BJ (cell line): ENCODE measurements at regions not wholly inside any gene's neighbourhood (a gene's known extent, or its start where the extent isn't known, plus 50 kb on each side); places are given as distances from the start of the nearest gene placed in this dataset.

ENCODE experiments used
- CTCF ChIA-PET: fragments of 350-600 bp; formaldehyde crosslinking; extraction: SDS; loops from one replicate; lab custom pipeline; 2021; ENCODE audit warnings: antibody characterized with exemption, inconsistent platforms; lab: Yijun Ruan, JAX
- POLR2A ChIA-PET: fragments of 300-600 bp; sonication (Branson Sonifier 250); formaldehyde crosslinking; extraction: SDS; loops from one replicate; lab custom pipeline; 2021; ENCODE audit warnings: antibody characterized with exemption; lab: Charles Lee
- DNase-seq: peaks from one replicate; pipeline ENCODE4 v3.0.0-alpha.2; 2011; ENCODE audit warnings: low read depth
- H3K27me3 ChIP-seq: 2 replicates; pipeline ENCODE4 v1.6.0; 2011; ENCODE audit warnings: low read length; ENCODE audit not compliant: control insufficient read depth, insufficient read depth
- H3K36me3 ChIP-seq: 2 replicates; pipeline ENCODE4 v1.5.1; 2011; ENCODE audit warnings: low read length; ENCODE audit not compliant: control insufficient read depth, insufficient read depth
- H3K4me3 ChIP-seq: 2 replicates; pipeline ENCODE4 v1.5.1; 2011; ENCODE audit warnings: low read depth, mild to moderate bottlenecking, control low read depth, low read length
- CTCF ChIP-seq: IDR thresholded peaks from 2 replicates; pipeline ENCODE4 v1.5.1; 2011; ENCODE audit warnings: low read depth, mild to moderate bottlenecking, control low read depth, inconsistent platforms, low read length, moderate library complexity; ENCODE audit not compliant: insufficient read depth

GRCh38 chr5:105993027-105993426, 1677.7 kb downstream of the EFNA5 start:
- ChIA-PET CTCF (no interaction called here), POLR2A (no interaction called here)
- TF ChIP-seq CTCF, result no peak
- Histone ChIP-seq H3K27me3 (no peaks in the 10 kb centered on the region), H3K4me3 (no peak overlapping the region), H3K36me3 (no peaks in the 10 kb centered on the region)
- DNase-seq, result no peak

- ChIA-PET CTCF (no interaction called here), POLR2A (no interaction called here)
- TF ChIP-seq CTCF, result no peak
- H3K27me3 ChIP-seq, result no peaks in the 10 kb centered on the region
- no peak overlapping the region for H3K4me3 ChIP-seq
- no peaks in the 10 kb centered on the region for H3K36me3 ChIP-seq
- DNase-seq, result no peak
Observed at GRCh38 chr5:105982526-105982925, 1688.2 kb downstream of the EFNA5 start.

GRCh38 chr5:105978011-105978410, 1692.7 kb downstream of the EFNA5 start:
- POLR2A ChIA-PET, result no interaction called here
- Histone ChIP-seq H3K36me3 (no peaks in the 10 kb centered on the region), H3K27me3 (no peaks in the 10 kb centered on the region), H3K4me3 (no peak overlapping the region)
- no peak for DNase-seq
- no peak for TF ChIP-seq CTCF
- CTCF ChIA-PET, result no interaction called here

GRCh38 chr5:105977163-105977562, 1693.6 kb downstream of the EFNA5 start:
- no peak overlapping the region for H3K4me3 ChIP-seq
- ChIA-PET CTCF (no interaction called here), POLR2A (no interaction called here)
- DNase-seq, result no peak
- no peaks in the 10 kb centered on the region for H3K36me3 ChIP-seq
- no peak for TF ChIP-seq CTCF
- H3K27me3 ChIP-seq, result no peaks in the 10 kb centered on the region

GRCh38 chr5:105970919-105971318, 1699.8 kb downstream of the EFNA5 start:
- Histone ChIP-seq H3K4me3 (no peak overlapping the region), H3K27me3 (no peaks in the 10 kb centered on the region), H3K36me3 (no peaks in the 10 kb centered on the region)
- CTCF ChIA-PET, result no interaction called here
- DNase-seq, result no peak
- TF ChIP-seq CTCF, result no peak
- POLR2A ChIA-PET, result no interaction called here
